GM18858 (cell line): ENCODE measurements at regions not wholly inside any gene's neighbourhood (a gene's known extent, or its start where the extent isn't known, plus 50 kb on each side); places are given as distances from the start of the nearest gene placed in this dataset.
"Not testable (repeated sequence)": the region's sequence is repeated elsewhere in the genome, so short reads cannot be mapped to it uniquely, and the experiment has no call there.

Experiments
- ATAC-seq: cut with Tn5 transposase; IDR thresholded peaks from one replicate; pipeline ENCODE4 v1.9.1; 2021; ENCODE audit not compliant: unreplicated experiment

GRCh38 chr7:91355695-91356435 lies 91.6 kb downstream of the FZD1 start:
- ATAC-seq: no peak

- ATAC-seq: no peak
Observed at GRCh38 chr7:91356915-91357314, 92.7 kb downstream of the FZD1 start.

GRCh38 chr7:91357379-91357778 lies 93.1 kb downstream of the FZD1 start:
- ATAC-seq: no peak

GRCh38 chr7:91357901-91358300 lies 93.7 kb downstream of the FZD1 start:
- no peak for ATAC-seq

- ATAC-seq: no peak
Observed at GRCh38 chr7:91358303-91358702, 94.1 kb downstream of the FZD1 start.

GRCh38 chr7:91365097-91365496 lies 100.9 kb downstream of the FZD1 start:
- not testable (repeated sequence) for ATAC-seq

GRCh38 chr7:91366091-91366490 lies 101.9 kb downstream of the FZD1 start:
- no peak for ATAC-seq

GRCh38 chr7:91367812-91368578 lies 103.8 kb downstream of the FZD1 start:
- no peak for ATAC-seq

GRCh38 chr7:91372323-91372722 lies 108.1 kb downstream of the FZD1 start:
- ATAC-seq: no peak

- no peak for ATAC-seq
Observed at GRCh38 chr7:91373111-91373800, 109.0 kb downstream of the FZD1 start.

- no peak for ATAC-seq
Observed at GRCh38 chr7:91374321-91374989, 110.2 kb downstream of the FZD1 start.

GRCh38 chr7:91375378-91375777 lies 111.1 kb downstream of the FZD1 start:
- ATAC-seq: no peak

GRCh38 chr7:91378131-91378530 lies 113.9 kb downstream of the FZD1 start:
- ATAC-seq: no peak

- no peak for ATAC-seq
Observed at GRCh38 chr7:91379236-91379635, 115.0 kb downstream of the FZD1 start.

- ATAC-seq: no peak
Observed at GRCh38 chr7:91379991-91380390, 115.8 kb downstream of the FZD1 start.

GRCh38 chr7:91383053-91383904 lies 119.0 kb downstream of the FZD1 start:
- no peak for ATAC-seq

GRCh38 chr7:91383905-91384274 lies 119.7 kb downstream of the FZD1 start:
- no peak for ATAC-seq

- ATAC-seq: not testable (repeated sequence)
Observed at GRCh38 chr7:91394757-91395156, 130.5 kb downstream of the FZD1 start.

- not testable (repeated sequence) for ATAC-seq
Observed at GRCh38 chr7:91395313-91395712, 131.1 kb downstream of the FZD1 start.

GRCh38 chr7:91397096-91397495 lies 132.9 kb downstream of the FZD1 start:
- no peak for ATAC-seq
